ENCODE measurements at regions not wholly inside any gene's neighbourhood (a gene's known extent, or its start where the extent isn't known, plus 50 kb on each side); places are given as distances from the start of the nearest gene placed in this dataset.
A peak's percentile ranks its signal among the peaks of the same experiment; 100 is the strongest.

GRCh38 chr2:136434251-136434715 is 316.3 kb upstream of the CXCR4 start (continued):
- TF ChIP-seq TSHZ1 (CRISPR knock-in tag; IDR thresholded peaks at IDR 0.05): no peak
- TF ChIP-seq ZBTB2 (IDR thresholded peaks at IDR 0.05): no peak
- peak; percentile 52; the same call in 1 of the 2 replicates for TF ChIP-seq KLF6 (CRISPR knock-in tag; IDR thresholded peaks at IDR 0.05; ENCODE audit: borderline replicate concordance)
- TF ChIP-seq ZEB2 (IDR thresholded peaks at IDR 0.05): peak; percentile 70
- no peak for TF ChIP-seq KLF13 (tag; IDR thresholded peaks at IDR 0.05; ENCODE audit: borderline replicate concordance, low read depth)
- no peak; the same call in 1 of the 2 replicates for TF ChIP-seq MBD2 (IDR thresholded peaks at IDR 0.05; ENCODE audit: borderline replicate concordance, low read depth)
- no peak for TF ChIP-seq ZNF224 (CRISPR knock-in tag; IDR thresholded peaks at IDR 0.05)
- no peak for TF ChIP-seq ETS2 (tag; IDR thresholded peaks at IDR 0.05; ENCODE audit: borderline replicate concordance, poor library complexity, severe bottlenecking)
- TF ChIP-seq ZNF263 (CRISPR knock-in tag; IDR thresholded peaks at IDR 0.05; ENCODE audit: borderline replicate concordance): no peak
- TF ChIP-seq ZC3H11A (IDR thresholded peaks at IDR 0.05; ENCODE audit: low read depth, low read length): no peak
- TF ChIP-seq TFAP4 (CRISPR knock-in tag; IDR thresholded peaks at IDR 0.05; ENCODE audit: borderline replicate concordance): peak; percentile 56
- TF ChIP-seq KDM1A (IDR thresholded peaks at IDR 0.05): no peak
- no peak for TF ChIP-seq ZNF79 (CRISPR knock-in tag; IDR thresholded peaks at IDR 0.05; ENCODE audit: low read depth)
- no peak for TF ChIP-seq CC2D1A (IDR thresholded peaks at IDR 0.05)
- TF ChIP-seq ZFP91 (CRISPR knock-in tag; IDR thresholded peaks at IDR 0.05): no peak
- no peak for TF ChIP-seq E2F6 (IDR thresholded peaks at IDR 0.05; ENCODE audit: borderline replicate concordance in 1 of 2, extremely low read depth in 1 of 2, insufficient read depth in 1 of 2, insufficient read length in 1 of 2, low read depth in 1 of 2, low read length in 1 of 2, poor library complexity in 1 of 2, severe bottlenecking in 1 of 2)
- TF ChIP-seq CCNT2 (IDR thresholded peaks at IDR 0.05; ENCODE audit: borderline replicate concordance, extremely low read depth, insufficient read length, low read depth, low read length): no peak
- peak; percentile 81 for TF ChIP-seq L3MBTL2 (IDR thresholded peaks at IDR 0.05)
- TF ChIP-seq KAT7 (CRISPR knock-in tag; IDR thresholded peaks at IDR 0.05; ENCODE audit: borderline replicate concordance): no peak
- TF ChIP-seq JUNB (CRISPR knock-in tag; conservative IDR thresholded peaks at IDR 0.05): no peak
